HG02571 (cell line): ENCODE measurements at regions not wholly inside any gene's neighbourhood (a gene's known extent, or its start where the extent isn't known, plus 50 kb on each side); places are given as distances from the start of the nearest gene placed in this dataset.

ENCODE experiments used
- ATAC-seq: cut with Tn5 transposase; IDR thresholded peaks from one replicate; pipeline ENCODE4 v1.9.1; 2021; ENCODE audit warnings: mild to moderate bottlenecking, moderate library complexity; ENCODE audit not compliant: unreplicated experiment

- no peak for ATAC-seq
Observed at GRCh38 chr22:49239264-49240015, 588.2 kb downstream of the BRD1 start.

DNA sequence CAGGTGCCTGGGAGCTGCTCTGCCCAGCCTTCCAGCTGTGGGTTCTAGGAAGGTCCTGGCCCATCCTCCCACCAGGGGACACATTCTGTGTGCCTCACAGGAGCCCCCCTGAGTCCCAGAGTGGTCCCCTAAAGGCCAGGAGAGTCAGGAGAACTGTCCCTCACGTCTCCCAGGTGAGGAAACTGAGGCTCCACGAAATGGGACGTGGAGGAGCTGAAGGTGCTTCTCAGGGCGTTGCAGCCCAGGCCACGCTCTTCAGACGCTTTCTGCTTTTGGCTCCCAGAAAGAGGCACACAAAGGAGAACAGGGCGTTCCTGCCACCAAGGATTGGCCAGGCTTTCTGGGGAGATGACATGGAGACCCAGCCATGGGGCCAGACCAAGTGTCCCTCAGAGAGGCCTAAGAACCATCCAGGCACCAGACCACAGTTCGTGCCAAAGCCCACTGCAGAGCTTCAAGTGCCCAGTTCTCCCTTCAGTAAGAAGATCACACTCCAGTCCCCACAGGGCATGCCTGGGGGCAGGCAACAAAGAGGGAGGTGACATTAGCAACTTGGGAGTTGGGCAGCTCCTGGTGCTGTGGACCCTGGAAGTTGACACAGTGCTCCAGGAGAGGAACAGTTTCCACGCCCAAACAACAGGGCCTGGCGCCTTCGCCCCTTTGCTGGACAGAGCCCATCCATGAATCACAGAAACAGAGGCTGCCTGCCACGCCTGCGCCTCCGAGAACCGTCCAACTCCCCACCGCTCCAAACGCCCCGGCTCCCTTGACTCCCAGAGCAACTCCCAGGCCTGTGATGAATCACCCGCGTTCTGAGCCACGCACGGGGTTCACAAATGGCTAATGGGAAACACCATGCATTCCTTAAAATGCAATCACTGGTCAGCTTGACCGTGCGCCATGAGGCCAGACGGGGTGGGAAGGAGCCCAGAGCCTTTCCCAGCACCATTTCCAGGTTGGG is 589.2 kb downstream of the BRD1 start:
- no peak for ATAC-seq

- no peak for ATAC-seq
Observed at GRCh38 chr22:49237703-49238102, 590.0 kb downstream of the BRD1 start.

GRCh38 chr22:49237279-49237678 is 590.4 kb downstream of the BRD1 start:
- no peak for ATAC-seq

DNA sequence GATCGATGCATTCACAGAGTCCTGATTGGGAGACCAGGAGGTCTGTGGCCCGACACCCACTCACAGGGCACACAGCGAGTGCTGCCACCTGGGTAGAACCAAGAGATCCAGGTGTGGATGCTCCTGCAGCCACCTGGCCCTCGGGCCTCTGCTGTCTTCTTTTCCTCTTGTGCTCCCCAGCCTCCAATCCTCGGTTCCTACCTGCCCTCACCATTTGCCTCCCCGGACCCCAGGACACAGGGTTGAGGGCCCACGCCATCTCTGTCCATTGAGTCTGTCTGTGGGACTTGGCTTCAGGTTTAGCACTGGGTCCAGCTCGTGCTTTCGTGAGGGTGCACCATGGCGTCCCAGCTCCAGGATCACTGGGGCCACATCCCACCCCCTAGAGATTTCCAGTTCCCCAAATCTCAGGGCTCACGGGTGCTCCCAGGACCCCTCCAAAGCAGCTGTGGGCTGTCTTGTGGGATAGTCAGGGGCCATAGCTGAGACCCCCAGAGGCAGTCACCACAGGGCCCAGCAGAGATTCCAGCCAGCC is 591.1 kb downstream of the BRD1 start:
- no peak for ATAC-seq

GRCh38 chr22:49235463-49236300 is 592.0 kb downstream of the BRD1 start:
- no peak for ATAC-seq

DNA sequence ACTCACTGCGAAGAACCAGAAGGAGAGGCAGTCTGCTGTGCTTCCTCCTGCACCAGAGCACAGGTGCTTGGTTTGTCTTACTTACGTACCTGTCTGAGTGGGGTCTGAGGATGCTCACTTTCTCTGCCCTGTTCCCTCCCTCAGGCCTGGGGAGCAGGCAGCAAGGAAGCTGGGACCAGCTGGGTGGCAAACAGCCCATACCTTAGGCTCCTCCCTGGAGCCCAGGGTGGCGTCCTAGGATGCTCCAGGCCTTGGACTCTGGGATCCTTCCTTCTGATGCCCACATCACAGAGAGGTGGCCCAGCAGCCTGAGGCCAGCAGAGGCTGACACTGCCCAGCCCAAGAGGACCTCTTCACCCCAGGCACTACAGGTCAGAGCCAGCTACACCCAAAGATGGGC is 593.2 kb downstream of the BRD1 start:
- no peak for ATAC-seq

- no peak for ATAC-seq
Observed at GRCh38 chr22:49233507-49234100, 594.1 kb downstream of the BRD1 start.

DNA sequence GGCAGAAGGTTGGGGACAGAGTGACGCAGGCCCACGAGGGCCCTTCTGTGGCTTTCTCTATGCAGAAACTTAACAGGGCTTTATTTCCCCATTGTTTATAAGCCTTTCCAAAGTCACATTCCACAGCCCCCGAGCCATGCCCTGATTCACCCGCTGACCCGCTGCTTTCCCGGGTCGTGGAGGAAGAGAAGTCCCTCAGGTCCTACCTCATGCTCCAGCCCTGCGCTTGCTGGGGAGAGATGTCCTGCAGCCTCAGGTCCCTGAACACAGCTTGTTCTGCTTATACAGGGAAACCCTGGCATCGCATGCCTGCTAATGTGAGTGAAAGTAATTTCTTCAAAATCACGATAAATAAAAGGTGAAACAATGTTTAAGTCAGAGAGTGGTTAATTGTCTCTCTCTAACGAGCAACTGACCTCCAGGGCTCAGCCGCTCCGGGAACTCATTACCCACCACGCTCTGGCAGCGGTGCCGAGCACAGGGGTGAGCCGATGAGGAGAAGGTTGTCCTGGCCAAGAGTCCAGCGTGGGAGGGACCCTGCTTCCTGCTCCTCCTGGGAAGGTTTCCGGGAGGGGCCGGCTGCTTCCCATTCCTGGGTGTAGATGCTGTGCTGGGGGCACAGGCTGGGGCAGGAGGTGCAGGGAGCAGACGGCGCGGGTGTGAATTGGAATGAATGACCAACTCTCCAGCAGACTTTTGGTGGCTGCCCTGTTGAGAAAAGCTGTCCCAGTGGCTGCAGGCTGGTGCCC is 595.2 kb downstream of the BRD1 start:
- ATAC-seq: no peak

DNA sequence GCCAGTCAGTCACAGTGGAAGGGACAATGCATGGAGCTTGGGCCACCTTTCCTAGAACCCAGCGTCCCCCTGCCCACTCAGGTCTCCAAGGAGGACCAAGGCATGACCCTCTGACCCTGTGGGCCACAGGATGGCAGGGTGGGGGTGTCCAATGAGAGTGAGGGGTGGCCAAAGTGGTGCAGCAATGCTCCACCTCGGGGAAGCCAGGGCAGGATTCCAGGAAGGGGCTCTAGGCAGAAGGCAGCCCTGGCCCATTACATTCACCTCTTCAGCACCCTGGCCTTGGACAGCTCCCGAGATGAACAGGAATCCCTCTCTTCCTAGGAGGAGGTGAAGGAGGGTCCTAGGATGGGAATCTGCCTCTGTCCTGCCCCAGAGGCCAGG is 597.5 kb downstream of the BRD1 start:
- ATAC-seq: no peak

DNA sequence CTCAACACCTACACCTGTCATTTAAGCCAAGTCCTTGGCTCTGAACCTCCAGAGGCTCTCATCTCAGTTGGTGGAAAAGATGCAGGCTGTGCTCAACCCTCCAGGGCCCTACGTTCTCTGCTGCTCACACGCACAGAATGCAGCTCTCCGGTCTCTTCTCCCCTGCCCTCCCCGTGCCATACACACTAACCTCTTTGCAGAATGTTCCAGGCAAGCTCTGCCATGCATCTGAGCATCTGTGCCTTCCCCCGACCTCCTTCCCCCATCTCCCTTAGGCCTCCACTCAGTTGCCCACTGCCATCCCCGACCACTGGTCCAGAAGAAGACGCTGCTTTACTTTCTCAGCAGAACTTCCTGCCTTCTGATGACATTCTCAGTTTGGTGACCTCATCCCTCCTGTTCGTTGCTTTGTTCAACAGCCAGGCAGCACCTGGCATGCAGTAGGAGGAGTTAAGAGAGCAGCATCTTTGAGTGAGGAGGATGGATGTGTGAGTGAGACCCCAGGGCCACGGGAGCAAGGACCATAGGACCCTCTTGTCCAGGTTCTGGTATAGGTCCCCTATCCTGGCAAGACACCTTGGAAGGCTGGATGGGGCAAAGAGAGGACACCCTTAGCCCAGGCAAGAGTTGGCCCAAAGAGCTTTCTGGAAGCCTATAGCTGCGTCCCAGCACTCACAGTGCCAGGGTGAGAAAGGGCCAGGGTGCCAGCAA is 598.0 kb downstream of the BRD1 start:
- no peak for ATAC-seq

DNA sequence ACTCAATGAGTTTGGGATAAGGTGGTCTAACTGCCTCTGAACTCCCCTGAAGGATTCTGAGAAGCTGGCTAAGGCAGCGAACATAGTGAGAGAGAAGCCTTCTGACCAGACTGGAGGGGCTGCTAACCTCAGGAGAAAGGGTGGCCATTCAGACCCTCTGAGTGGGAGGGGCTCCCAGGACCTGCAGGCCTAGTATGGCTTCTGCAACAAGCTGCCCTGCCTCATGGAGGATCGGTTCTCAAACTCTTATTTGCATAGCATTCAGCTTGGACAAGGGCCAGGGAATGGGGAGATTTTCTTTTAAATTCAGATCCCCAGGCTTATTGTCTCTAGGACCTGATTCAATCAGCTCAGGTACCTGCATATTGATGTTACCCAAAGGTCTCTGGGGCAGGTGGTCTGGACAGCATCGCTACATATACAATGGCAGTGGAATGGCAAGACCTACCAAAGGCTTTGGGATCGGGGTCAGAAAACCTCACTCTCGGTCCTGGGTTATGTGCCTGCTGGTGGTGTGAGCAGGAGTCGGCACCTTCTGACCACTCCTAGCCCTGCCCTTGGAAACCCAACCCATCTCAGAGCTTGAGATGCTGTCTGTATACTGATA is 599.1 kb downstream of the BRD1 start:
- no peak for ATAC-seq

DNA sequence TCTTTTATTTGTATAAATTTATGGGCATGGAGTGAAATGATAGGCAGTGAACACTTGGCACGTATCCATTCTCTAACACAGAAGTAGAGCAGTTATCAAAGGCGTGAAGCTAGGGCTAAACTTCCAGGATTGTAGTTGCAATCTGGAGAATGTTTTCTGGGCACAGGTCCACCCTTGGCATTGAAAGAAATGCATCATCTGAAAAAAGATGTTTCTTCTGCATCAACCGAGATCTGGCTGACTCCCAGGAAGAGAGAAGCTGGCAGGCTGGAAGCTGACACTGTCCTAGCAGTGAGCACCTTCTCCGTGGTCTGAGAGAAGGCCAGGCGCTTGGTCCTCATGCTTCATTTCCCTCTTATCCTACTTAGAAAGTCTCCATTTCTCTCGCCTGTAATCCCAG is 600.0 kb downstream of the BRD1 start:
- ATAC-seq: no peak

DNA sequence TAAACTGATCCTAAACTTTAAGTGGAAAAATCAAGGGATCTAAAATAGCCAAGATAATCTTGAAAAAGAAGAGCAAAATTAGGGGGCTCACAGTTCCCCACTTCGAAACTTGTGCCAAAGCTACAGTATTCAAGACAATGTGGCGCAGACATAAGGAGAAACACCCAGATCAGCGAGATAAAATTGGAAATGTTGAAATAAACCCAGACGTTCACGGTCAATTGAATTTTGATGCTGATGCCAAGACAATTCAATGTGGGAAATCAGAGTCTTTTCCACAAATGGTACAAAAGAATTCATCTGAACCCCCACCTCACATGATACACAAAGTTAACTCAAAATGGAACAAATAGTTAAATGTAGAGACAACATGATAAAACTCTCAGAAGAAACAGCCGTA is 601.6 kb downstream of the BRD1 start:
- ATAC-seq: no peak

DNA sequence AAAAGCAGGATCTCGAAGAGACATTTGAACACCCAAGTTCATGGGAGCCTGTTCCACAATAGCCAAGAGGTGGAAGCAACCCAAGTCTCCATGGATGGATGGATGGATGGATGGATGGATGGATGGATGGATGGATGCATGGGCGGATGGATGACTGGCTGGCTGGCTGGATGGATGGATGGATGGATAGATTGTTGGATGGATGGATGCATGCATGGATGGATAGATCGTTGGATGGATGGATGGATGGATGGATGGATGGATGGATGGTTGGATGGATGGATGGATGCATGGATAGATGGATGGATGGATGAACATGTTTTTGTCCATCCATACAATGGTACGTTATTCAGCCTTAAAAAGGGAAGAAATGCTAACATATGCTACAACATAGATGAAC is 603.4 kb downstream of the BRD1 start:
- no peak for ATAC-seq

DNA sequence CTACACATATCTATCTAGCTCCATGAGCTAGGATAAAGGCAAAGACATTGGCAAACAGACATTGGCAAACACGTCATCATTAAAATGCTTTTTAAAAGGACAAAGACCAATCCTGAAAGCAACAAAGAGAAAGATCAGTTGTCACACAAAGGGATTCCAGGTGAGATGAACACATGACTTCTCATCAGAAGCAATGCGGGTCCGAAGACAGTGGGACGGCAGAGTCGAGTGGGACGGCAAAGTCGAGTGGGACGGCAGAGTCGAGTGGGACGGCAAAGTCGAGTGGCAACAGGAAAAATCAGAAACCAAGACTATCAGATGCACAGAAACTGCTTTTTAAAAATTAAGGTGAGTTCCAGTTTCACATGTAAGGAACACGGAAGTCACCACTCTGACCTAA is 609.5 kb downstream of the BRD1 start:
- no peak for ATAC-seq

DNA sequence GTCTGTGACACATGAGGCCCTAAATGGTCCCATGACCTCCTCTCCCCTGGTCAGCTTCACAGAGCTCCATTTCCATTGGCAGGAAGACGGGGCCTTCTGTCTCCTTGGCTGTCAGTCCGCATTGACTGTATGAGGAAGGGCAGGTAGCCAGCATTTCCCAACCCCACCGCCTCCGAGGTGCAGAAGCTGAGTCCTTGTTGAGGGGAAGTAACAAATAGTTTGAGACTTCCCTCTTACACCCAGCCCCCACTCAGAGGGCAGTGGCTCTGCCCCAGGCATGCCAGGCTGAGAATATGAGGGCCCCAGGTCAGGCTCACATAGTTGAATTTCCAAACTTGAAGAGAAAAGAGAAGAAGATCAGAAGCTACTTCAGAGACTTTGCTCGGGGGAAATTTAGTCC is 611.1 kb downstream of the BRD1 start:
- ATAC-seq: no peak

DNA sequence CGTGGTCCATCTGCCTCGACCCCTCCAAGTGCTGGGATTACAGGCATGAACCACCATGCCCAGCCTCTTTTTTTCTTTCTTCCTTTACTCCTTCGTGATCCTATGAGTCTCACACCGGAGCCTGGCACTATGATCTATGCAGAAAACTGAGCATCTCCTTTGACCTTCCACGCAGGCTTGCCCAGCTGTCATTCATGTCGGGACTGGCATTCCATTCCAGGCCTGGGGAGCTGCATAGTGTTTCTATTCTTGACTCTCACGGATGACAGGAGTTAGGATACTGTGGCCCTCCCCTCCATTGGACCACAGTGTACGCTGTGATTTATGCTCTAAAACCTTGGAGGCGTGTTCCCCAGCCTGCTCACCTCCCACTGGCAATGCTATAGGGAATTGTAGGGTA is 611.8 kb downstream of the BRD1 start:
- ATAC-seq: no peak

GRCh38 chr22:49214976-49215375 is 612.7 kb downstream of the BRD1 start:
- ATAC-seq: no peak
